ENCODE measurements at regions not wholly inside any gene's neighbourhood (a gene's known extent, or its start where the extent isn't known, plus 50 kb on each side); places are given as distances from the start of the nearest gene placed in this dataset.

DNA sequence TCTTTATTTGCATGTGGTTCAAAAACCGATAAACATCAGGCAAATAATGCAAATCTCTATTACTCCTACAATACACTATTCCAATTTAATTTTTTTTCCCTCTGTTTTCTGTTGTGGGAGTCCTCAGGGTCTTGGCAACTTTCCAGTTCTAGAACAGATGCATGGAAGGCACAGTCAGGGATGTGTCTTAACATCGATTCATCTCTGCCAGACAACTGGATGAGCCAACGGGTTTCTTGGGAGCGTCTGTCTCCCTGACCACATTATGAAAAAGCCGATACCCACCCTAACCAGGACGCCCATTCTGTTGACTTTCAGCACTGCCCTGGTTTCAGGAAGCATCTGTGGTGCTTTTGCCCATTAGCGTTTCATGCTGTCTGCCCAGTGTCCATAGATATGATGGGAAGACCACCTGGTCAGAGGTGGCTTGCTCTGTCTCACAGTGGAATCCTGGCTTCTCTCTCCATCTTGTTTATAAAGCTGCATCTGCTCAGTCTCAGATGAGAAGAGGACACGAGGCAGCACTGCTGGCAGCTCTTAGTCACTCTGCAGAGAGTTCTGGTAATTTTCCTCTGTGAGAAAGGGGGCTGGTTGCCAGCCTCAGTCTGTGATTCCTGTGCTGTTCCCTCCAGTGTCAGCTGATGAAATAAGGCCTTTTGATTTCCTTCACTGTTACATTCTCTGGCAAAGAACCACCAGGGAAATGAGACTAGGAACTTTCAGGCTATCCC lies 57.9 kb upstream of the KCNE4 start:
- DNase-seq = peak; percentile 88

DNA sequence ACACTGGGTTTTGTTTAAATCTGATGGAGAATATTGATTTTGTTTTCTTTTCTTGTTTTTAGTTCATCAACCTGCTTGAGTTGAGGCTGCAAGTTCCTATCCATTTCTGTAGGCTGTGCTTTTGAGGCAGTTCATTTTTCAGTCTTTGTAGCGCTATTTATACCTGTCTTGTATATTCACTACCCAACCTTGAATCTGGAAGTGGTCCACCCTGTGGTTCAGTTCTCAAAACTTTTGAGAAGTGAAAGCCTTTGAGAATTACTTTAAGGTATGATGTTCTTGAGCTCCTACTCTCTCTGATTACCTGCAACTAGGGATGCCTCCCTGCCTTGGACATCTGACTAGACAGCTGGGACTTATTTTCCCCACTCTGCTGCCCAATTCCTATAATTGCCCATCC lies 53.5 kb upstream of the KCNE4 start:
- DNase-seq = no peak

DNA sequence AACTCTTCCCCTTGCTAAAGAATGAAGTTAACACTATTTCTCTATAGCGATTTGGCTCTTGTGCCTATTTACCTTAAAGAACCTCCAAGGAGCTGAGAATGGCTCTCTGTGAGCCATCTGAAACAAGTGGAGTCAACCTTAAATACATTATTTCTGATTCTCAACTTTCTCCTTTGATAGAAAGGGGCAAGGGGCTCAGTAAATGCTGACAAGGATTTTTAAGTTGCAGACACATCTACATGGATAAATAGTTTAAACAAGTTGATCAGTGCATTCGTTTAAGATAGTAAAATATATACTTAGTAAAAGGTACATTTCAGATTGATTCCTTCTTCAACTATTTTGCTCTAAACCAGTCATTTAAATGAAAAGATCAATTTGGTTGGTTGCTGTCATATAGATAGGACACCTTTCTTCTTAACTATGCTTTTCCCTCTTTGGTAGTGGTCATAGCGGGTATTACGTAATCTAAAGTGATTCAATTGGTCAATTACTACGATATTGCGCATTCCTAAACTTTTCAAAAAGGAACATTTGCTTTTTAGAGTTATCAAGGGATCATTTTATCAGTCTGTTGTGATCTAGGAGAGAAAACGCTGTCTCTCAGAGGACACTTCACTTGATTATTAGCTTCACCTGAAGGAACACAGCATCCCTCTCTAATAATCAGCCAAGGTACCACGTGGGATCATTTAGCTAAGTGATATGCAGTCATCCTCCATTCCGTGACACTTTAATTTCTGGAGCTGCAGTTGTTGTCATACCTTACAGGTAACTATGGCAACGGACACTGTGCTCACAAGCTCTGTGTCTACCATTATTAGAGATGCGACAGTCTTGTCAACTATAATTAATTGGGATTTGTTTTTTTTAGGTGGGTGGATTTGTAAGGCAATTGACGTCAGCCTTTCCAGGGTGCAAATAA lies 50.9 kb upstream of the KCNE4 start:
- DNase-seq = no peak

DNA sequence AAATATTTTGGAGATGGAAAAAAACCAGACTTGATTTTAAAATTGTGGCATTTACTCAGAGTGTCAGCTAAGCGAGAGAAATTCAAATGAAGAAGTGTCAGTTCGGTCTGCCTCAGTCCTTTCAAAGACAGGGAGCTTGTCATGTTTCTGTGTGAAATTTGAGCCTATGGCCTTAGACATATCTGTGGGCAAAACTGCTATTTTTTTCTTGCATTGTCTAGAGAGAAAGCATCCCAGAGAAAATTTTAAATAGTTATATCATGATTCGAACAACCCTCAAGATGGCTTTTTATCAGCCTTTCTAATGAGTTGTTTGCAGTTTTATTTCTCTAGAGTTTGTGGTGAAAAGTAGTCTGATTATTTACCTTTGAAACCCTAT lies 50.2 kb upstream of the KCNE4 start:
- no peak for DNase-seq

Data from femur (tissue), 1 donor.